Nucleus accumbens (tissue), 56 donors: ENCODE measurements at regions not wholly inside any gene's neighbourhood (a gene's known extent, or its start where the extent isn't known, plus 50 kb on each side); places are given as distances from the start of the nearest gene placed in this dataset.

Experiments
- DNase-seq, 56 donors: peaks; one replicate each; lab custom pipeline; 2025; lab: John Stamatoyannopoulos, UW

DNA sequence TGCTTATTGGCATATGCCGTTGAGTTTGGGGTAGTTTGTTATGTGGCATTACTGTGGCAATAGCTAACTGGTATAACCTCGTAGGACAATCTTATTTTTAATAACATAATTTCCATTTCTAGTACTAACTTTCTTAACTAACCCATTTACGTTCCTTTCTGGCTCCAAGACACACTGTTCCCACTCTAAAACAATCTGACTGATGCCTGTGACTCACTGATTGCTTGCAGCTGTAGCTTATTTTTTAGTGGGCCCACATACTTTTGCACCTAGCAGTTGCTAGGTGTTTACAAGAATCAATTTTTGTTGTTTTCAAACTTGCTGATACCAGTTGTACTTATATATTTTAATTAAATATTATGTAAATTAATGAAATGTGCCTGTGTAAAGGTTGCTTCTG is 52.2 kb downstream of the FAT3 start:
- no peak for DNase-seq

DNA sequence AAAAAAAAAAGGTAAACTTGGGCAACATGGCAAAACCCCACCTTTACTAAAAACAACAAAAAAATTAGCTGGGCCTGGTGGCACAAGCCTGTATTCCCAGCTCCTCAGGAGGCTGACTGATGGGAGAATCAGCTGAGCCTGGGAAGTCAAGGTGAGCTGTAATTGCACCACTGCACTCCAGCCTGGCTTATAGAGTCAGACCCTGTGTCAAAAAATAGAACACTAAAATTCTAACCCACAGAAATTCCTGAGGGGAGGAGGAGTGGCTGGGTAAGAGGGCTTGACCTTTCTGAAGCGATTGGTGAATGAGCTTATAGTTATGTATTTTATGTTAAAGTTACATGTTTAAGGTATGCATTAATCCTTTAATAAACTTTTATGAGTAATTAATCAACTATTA is 53.3 kb downstream of the FAT3 start:
- no peak for DNase-seq

DNA sequence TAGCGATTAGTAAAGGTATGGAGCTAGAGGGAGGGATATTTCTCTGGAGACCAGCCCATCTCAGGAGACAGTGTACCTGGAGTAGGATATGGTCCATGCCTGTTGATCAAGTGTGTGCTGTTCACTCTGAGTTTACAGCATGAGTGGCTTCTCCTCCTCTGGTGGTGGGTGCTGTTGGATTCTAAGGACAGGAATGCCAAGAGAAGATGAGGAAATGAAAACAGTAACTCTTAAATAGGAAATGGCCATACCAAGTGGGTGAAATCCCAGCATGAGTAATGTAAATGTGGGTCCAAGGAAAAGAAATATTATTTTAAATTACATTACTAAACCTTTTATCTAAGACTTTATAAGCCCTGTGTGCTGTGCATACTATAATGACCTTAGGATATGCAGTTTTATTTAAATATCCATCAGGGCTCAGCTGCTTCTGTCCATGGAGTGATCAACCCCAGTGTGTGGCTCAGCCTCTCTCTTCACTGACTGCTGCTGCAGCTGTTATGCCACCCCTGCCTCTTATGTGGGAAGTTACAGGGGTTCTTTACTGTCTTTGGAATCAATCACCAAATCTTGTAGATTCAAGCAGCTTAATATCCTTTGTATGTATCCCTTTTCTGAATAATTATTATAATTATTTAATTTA is 54.3 kb downstream of the FAT3 start:
- no peak for DNase-seq

DNA sequence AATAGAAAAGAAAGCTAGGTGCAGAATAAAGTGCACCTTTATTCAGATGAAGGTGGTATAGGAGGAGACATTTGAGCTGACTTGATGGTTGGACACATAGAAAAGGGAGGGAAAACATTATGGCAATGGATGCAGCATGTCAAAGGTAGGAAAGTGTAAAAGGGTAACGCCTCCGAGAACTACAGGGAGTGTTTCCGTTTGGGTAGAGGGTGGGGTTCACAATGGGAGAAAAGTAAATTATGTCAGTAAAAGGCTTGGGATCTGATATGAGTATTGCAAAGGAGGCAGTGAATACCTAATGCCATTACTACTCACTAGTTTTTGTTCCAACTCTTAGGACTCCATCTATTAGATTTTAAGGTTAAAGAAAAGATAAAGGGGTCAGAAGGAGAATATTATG is 59.5 kb downstream of the FAT3 start:
- DNase-seq, result no peak

DNA sequence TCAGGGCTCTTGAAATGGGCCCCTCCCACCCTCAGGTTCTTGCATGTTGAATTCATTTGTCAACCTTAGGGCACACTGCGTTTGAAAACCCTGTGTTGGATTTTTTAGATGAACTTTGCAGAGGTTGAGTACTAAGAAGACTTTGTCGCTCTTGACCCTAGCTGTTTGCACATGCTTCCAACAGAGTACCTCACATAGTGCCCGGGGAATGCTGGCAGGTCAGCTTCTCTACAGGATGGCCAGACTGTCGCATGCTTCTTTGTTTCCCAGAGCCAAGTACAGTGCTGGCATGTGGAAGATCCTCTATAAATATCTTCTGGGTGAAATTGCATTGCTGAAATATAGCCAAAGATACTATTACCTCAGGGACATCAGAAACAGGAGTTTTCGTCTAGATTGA is 59.9 kb downstream of the FAT3 start:
- no peak for DNase-seq

DNA sequence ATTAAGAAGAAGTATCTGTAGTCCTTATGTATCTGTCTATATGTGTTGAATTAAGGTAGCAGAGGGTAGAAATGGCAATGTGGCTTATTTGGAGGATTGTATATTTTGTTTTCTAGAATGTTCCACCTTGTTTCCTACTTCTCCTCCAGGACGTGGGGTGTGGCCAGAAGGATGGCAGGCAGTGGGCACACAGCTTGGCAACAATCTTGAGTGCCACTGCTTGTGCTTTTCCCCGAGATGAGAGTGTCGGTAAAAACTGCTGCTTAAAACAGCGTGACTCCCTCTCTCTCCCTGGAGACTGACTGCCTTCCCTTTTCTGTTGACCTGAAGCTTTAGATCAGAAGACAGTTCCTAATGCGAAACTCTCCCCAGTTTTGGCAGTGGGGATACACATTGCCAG is 61.2 kb downstream of the FAT3 start:
- DNase-seq, result peak in 1 of 56 donors; percentile 5

DNA sequence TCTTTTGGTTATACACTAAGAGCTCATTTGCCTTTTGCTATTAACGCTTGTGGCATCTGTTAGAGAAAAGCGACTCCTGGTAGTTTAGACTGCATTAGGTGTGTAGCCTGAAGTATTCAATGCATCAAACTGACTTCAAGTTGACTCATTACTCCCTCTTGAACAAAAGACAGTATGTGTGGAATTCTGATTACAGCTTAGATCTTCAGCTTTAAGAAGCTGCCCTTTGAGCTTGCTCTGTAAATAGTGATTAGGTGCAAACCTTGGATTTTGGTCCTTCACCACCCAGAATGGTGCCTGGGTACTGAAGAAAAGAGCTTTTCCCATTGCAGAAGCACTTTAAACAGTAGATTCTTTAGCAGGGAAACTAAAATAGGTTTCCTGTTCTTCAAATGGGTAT is 62.1 kb downstream of the FAT3 start:
- DNase-seq, result no peak

DNA sequence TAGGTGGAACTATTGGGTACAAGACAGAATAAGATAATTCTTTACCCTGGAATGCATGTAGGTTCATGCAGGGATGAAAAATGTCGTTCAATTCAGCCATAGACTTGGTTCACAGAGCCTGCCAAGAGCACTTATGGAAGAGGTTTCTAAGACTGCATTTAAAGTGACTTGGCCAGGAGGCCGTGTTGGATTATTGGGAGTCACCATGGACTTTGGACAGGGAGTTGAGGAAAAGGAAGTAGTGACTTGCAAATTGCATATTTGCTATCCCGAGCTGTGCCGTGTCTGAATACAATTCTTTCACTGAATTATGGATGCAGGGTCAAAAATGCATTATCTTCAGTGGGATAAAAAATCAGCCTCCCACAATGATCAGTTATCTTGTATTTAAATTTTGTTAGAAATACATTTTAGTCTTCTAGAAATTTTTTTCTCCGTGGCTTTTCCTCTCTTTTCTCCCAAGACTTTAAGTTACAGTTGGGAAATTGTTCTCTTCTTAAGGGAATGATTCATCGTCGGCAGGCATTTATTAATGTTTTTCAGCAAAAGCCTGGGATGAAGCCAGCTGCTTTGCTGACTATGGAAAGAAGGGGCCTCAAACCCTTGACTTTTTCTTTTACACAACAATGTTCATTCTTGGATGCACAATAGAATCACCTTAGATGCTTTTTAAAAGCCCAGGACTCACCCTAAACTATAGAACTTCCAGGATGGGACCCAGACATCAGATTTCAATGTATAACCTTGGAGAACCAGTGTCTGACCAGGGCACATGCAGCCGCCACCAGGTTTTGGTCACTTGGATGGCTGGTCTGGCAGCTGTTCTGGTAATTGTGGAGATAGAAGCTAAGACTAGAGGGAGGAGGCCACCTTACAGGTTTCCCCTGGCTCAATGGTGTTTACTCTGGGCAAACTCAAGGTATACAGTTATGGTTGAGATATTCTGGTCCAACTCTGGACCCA is 70.8 kb downstream of the FAT3 start:
- no peak for DNase-seq

DNA sequence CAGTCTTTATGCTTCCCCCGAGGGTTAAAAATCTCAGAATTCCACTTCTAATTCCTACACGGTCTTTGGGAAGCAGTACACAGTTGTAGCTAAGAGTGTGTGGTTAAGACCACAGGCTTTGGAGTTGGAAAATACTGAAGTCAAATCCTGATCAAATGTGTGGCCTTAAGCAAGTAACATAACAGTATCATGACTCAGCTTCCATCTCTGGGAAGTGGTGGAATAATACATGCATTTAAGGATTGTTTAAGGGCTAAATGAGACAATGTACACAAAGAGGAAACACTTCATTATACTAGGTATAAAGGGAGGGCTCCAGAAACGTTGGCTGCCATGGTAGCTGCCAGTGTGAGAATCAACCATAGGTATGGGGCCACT is 71.5 kb downstream of the FAT3 start:
- no peak for DNase-seq

DNA sequence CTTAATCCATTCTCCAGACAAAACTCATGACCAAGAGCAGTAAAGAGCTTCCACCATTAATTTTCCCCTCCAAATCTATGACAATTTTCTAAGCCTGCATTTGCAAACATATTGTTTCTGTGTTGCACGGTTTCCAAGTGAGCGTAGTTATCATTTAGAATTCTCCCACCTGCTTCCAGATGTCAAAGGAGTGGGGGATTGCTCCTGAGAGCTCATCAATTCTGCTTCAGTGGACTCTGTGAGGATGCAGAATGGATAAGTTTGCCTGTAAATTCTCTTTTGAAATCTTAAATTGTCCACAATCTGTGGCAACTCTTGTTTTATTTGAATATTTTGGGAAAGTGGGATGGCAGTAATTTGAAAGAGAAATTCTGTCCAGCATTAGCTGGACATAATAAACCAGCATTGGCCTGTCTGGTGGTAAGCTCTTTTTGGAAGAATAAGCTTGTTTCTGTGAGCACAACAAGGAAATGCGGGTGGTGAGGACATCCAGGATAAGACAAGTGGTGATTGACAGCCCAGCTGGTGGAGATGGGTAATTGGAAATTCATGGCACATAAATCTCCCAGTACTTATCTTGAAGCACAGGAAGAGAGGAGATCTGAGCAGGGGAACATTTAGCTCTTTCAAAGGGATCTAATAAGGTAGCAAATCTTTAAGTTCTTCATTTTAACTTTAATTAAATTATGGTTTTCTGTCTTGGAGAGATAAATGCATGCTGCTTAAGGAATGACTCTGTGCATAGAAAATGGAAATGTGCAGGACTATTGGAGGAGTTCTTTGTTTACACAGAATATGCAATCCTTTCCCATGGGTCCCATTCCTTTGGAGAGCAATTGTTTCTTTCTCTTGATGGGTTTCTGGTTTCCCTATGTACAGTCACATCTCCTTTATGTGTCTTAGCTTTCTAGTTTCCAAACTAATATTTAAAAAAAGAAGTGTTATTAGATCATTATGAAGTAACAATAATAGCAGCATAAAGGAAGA is 73.2 kb downstream of the FAT3 start:
- no peak for DNase-seq

DNA sequence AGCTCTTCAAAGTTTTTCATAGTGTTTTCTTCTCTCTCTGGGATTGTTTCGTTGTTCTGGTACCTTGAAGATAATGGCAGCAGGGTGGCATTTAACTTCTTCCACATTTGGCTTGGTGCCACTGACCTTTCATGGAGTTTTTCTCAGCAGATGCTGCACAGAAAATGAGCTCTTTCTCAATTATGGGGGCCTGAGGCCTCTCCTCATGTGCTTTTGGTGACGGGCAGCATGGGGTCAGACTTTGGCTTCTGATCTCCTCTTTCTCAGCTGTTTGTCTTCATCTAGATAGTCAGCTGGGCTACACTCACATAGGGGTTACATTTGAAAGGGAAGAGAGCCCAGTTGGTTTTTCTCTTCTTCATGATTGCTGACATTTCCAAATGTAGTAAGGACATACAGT is 76.3 kb downstream of the FAT3 start:
- DNase-seq, result peak in 1 of 56 donors; percentile 0

DNA sequence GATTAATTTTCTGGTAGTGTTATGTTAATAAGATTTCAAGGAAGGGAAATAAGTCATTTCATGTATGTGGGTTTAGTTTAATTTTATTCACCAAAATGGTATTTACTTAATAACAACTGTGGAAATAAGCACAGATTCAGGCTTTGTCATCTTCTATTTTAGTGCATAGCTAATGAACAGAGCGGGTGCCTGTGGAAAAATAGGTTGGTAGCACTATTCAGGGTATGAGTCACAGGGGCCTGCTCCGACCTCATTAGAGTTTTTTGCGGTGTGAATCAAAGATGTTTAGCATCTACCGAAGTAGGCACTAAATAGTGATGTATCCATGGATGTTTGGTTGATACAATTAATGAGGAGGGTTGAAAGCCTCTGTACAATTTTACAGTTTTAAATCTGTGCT is 78.2 kb downstream of the FAT3 start:
- peak in 16 of 56 donors; percentile 1 to 54 (median 9) for DNase-seq

DNA sequence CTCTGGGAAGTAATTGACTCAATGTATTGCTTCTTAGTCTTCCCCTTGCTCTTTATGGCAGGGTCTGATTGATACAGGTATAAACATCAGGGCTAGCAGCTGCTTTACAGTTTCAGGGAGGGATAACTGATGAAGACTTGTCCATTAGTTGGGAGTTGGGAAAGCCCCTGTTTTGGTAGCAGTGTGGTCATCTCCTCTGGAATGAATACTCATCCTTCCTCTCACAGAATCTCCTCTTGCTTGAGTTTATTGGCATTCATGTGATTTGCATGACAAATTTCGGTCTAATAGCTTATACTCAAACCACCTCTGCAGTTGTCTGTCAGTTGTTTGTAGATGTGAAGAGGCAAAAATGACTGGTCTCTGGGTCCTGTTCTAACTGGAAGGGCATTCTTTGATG is 79.7 kb downstream of the FAT3 start:
- no peak for DNase-seq

DNA sequence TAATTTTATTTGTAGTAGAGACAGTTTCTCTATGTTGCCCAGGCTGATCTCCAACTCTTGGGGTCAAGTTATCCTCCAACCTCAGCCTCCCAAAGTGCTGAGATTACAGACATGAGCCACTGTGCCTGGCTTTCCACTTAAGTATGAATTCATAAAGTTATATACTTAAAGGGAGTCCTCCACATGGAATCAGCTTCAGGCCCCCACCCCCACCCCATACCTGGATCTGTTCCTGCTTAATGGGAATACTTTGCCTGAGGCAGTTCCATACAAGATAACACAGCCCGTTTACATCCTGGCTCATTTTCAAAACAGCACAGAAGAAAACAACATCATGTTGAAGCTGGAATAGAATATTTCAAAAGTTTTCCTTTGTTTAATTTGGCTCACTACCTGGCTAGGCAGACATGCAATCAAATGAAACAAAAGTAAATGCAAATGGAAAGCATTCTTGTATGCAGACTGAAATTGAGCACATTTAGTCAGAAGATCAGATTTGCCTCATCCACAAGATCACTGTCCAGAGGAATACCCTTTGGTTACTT is 82.4 kb downstream of the FAT3 start:
- no peak for DNase-seq

DNA sequence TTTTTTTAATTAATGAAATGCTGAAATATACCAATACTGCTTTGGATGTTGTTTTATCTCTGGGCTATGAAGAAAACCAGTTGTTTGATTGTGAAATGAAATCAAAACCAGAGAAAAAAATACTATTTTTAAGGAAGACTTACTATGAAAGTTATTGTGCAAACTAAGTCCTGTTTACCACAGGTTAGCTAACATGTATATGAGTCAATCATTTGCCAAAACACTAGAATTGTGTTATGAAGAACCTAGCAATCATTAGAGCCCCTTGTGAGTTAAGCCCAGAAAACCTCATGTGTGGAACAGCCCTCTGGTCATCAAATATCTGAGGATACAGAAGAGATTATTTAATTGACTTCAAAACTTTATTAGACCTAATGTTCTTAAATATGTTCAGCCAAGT is 83.7 kb downstream of the FAT3 start:
- DNase-seq, result no peak

DNA sequence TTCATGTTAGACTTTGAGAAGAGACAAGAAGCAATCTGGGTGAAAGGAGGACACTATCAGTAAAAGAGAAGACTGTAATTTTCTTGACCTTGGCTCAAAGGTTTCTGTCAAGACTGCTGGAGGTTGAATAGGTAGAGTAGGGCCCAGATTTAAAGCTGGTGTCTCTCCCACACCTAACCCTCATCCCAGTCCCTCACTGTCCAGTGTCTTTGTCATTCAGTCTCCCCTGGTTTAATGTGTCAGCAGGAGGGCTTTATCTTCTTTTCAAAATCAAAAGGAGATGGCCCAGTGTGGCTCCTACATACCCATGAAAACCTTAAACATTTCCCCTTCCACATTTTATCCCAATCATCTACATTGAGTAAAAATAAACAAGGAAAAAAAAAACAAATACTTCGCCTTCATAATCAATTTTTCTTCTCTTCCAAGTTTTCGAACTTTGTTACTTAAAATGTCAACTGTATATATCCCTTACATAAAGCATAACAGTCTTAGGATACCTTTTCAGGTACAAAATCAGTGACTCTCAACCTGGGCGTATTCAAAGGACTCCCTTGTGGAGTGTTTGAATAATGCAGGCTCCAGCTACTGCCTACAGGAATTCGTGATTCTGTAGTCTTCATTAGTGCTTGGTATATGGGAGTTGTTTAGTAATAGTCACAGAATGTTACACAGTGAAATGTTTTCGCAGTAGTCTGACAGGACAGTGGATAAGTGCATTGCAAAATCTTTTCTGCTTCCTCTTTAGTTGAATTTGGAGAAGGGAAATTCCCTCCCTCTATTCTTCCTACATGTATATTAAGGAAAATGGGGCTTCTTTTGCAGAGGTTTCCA is 87.2 kb downstream of the FAT3 start:
- no peak for DNase-seq

DNA sequence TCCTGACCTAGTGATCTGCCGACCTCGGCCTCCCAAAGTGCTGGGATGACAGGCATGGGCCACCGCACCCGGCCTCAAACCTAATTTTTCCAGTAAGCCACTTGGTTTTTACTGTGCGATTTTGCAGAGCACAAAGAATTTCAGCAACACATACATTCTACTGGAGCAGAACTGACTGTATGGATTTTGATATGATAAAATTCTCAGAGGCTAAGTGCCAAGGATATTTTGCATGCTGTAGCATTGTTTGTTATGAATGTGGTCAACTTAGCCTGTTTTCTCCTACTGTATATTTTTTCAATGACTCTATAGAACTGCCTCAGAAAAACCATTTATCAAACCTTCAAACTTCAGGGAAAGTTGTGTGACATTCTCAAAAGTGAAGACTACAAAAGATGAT is 89.2 kb downstream of the FAT3 start:
- DNase-seq, result no peak

DNA sequence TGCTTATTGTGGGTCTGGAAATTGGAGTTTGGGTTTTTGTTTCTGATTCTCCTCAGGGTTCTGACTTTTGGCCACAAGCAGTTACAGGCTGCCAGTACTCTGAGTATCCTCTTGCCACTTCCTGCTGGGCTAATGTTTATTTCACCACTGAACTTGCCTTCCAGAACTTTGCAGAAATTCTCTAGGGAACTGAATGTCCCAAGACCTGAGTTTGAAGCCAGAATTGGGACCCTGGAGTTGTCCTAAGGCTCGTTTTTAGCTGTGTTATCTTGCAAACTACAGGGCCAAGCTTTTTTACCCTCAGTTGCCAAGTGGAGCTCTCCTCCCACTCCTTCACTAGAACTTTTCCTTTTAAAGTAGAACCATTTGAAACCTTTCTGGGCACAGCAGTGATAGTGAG is 89.9 kb downstream of the FAT3 start:
- peak in 2 of 56 donors; percentile 9 for DNase-seq

DNA sequence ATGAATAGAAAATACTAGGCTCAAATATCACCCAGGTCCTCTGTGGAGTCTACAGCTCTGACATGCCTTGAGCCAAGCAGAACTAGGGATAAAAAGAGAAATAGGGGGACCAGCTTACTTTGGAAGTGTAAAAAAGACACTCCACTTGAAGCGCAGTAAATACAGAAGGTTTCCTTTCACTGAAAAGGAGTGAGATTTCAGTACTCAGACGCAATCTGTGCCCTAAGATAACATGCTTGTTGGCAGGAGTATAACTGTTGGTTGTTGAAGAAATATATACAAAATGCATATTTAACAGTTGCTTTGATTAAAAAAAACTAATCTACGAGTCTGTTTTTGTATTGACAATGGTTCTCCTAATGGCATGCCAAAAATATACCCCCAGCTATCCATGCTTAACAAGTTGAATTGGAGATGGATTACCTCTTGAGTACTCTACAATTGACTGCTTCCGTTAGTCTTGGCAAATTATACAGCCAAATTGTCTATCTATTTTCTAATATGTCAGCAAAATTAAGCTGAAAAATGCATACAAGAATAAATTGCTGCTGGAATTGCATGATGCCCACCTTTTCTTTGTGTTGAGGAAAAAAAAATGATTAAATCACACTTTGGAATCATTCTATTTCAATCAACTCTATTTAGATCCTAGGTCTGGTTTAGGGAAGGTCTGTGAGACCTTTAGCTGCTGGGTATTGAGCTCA is 91.6 kb downstream of the FAT3 start:
- no peak for DNase-seq
